ENCODE measurements at regions not wholly inside any gene's neighbourhood (a gene's known extent, or its start where the extent isn't known, plus 50 kb on each side); places are given as distances from the start of the nearest gene placed in this dataset.

DNA sequence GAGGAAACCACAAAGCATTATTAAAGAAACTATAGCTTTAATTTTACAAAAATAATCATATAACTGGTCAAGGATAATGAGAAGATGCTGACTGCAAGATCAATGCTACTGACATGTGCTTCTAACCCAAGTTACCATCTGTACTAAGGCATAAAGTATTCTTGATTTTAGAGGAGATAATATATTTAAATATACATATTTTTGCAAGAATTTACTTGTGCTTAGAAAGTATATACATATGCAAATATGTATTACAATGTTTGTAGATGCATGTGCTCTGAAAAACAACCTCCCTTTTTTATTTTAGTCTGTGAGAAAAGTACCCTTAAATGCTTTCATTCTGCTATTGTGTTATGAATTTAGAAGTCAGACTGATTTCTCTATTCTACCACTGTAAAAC lies 740.7 kb upstream of the SLIT2 start:
- TF ChIP-seq, protein P1, sequence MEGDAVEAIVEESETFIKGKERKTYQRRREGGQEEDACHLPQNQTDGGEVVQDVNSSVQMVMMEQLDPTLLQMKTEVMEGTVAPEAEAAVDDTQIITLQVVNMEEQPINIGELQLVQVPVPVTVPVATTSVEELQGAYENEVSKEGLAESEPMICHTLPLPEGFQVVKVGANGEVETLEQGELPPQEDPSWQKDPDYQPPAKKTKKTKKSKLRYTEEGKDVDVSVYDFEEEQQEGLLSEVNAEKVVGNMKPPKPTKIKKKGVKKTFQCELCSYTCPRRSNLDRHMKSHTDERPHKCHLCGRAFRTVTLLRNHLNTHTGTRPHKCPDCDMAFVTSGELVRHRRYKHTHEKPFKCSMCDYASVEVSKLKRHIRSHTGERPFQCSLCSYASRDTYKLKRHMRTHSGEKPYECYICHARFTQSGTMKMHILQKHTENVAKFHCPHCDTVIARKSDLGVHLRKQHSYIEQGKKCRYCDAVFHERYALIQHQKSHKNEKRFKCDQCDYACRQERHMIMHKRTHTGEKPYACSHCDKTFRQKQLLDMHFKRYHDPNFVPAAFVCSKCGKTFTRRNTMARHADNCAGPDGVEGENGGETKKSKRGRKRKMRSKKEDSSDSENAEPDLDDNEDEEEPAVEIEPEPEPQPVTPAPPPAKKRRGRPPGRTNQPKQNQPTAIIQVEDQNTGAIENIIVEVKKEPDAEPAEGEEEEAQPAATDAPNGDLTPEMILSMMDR (IDR thresholded peaks at IDR 0.05): no peak
- TF ChIP-seq TCF7L2 (IDR thresholded peaks at IDR 0.05; ENCODE audit: low read depth, low read length): no peak
- no peak for TF ChIP-seq POLR2AphosphoS5 (IDR thresholded peaks at IDR 0.05; ENCODE audit: low read depth, low read length)
- no peak for TF ChIP-seq REST (IDR thresholded peaks at IDR 0.05; ENCODE audit: insufficient read depth in 1 of 2, low read depth in 2 of 2, low read length in 1 of 2)

All from Panc1 (cell line).